ENCODE measurements at regions not wholly inside any gene's neighbourhood (a gene's known extent, or its start where the extent isn't known, plus 50 kb on each side); places are given as distances from the start of the nearest gene placed in this dataset.

- TF ChIP-seq SNAI2 (CRISPR knock-in tag; IDR thresholded peaks at IDR 0.05) (no peak), ZFP30 (CRISPR knock-in tag; IDR thresholded peaks at IDR 0.05) (no peak), TCF4 (CRISPR knock-in tag; IDR thresholded peaks at IDR 0.05; ENCODE audit: borderline replicate concordance) (peak; percentile 50; the same call in 1 of the 2 replicates), OSR1 (CRISPR knock-in tag; IDR thresholded peaks at IDR 0.05) (no peak), RARB (CRISPR knock-in tag; IDR thresholded peaks at IDR 0.05) (no peak), ISL1 (CRISPR knock-in tag; IDR thresholded peaks at IDR 0.05) (peak; percentile 24; the same call in 1 of the 2 replicates)
These were observed 176.0 kb upstream of the NRIP1 start for GRCh38 chr21:15240848-15241247.

Measured in SK-N-SH treated with all-trans-retinoic acid at 6 μM for 48 hours (cell line).